SK-MEL-5 (cell line): ENCODE measurements at regions not wholly inside any gene's neighbourhood (a gene's known extent, or its start where the extent isn't known, plus 50 kb on each side); places are given as distances from the start of the nearest gene placed in this dataset.
"Not testable (repeated sequence)": the region's sequence is repeated elsewhere in the genome, so short reads cannot be mapped to it uniquely, and the experiment has no call there.

Experiments used
- DNase-seq: peaks from one replicate; pipeline ENCODE4 v3.0.0-alpha.2; 2016; ENCODE audit warnings: low read depth, low spot score
- in situ Hi-C: cut with HindIII; loops from 2 replicates; pipeline ENCODE4 v1.10.0; 2016; ENCODE audit warnings: low sequenced_read_pairs, high pct_unique_total_duplicates, low pct_unique_long_range_greater_than_20kb

- in situ Hi-C loops = no loop called here
- no peak for DNase-seq
Observed at GRCh38 chr4:107562316-107562715, 157.7 kb downstream of the PAPSS1 start.

DNA sequence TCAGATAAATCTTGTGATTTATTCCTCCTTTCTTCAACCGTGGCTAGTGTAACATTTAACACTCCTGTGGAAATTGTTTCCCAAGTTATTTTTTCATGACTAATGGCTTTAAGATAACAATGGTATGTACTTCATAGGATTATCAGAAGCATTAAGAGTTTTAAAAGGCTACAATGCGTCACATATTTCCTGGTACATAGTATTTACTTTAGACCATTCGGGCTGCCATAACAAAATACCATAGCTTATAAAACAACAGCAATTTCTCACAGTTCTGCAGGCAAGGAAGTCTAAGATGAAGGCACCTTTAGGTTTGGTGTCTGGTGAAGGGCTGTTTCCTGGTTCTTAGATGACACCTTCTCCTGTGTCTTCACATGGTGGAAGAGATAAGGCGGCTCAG is 158.6 kb downstream of the PAPSS1 start:
- in situ Hi-C loops = no loop called here
- DNase-seq = no peak

- in situ Hi-C loops = no loop called here
- DNase-seq = no peak
Observed at GRCh38 chr4:107559653-107560052, 160.4 kb downstream of the PAPSS1 start.

DNA sequence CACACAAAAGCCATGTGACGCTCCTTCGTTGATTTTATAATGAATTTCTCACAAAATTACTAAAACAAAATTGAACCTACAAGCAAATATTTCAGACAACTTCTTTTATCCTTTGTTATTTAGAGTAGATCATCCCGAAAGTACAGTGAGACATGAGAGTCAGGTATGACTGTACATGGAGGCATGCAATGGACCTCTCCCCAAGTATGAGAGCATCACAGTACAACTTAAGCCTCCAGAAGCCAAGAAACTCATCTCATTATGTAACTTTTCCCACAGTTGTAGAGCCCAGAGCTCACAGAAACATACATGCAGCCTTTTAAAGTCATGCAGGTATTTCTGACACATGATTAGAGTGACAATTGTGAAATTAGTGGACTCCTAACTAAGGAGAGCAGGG is 167.7 kb downstream of the PAPSS1 start:
- in situ Hi-C loops = no loop called here

GRCh38 chr4:107548211-107548905 is 171.7 kb downstream of the PAPSS1 start:
- in situ Hi-C loops = no loop called here
- DNase-seq = no peak

More for the DNA sequence above, 167.7 kb downstream of the PAPSS1 start:
- DNase-seq = no peak

- no peak for DNase-seq
- in situ Hi-C loops = no loop called here
Observed at GRCh38 chr4:107546638-107547037, 173.4 kb downstream of the PAPSS1 start.

- in situ Hi-C loops = no loop called here
- no peak for DNase-seq
Observed at GRCh38 chr4:107541511-107541910, 178.5 kb downstream of the PAPSS1 start.

- in situ Hi-C loops = no loop called here
Observed at GRCh38 chr4:107531927-107532326, 188.1 kb downstream of the PAPSS1 start.

GRCh38 chr4:107520368-107520767 is 199.7 kb downstream of the PAPSS1 start:
- in situ Hi-C loops = no loop called here
- no peak for DNase-seq

More at GRCh38 chr4:107531927-107532326, 188.1 kb downstream of the PAPSS1 start:
- DNase-seq = no peak

DNA sequence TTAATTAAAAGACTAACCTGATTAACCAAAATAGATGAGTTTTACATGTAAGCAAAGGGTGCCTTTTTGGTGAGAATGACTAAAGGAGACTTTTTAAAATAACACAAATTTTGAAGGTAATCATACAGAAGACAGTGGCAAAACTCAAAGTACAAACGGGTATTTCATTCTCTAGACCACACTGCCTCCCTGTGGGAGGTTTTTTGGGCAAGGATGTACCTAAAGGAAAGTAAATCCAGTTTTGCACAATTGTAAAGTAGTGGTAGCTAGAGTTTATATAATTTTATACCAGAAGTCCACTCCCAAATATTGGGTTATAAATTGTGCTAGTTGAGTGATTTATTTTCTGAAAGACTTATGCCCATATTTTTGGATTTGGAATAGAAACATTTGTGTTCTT is 201.0 kb downstream of the PAPSS1 start:
- peak; percentile 49 for DNase-seq
- in situ Hi-C loops = no loop called here

- in situ Hi-C loops = no loop called here
- no peak for DNase-seq
Observed at GRCh38 chr4:107518076-107518475, 202.0 kb downstream of the PAPSS1 start.

- no peak for DNase-seq
- in situ Hi-C loops = no loop called here
Observed at GRCh38 chr4:107512549-107512948, 207.5 kb downstream of the PAPSS1 start.

DNA sequence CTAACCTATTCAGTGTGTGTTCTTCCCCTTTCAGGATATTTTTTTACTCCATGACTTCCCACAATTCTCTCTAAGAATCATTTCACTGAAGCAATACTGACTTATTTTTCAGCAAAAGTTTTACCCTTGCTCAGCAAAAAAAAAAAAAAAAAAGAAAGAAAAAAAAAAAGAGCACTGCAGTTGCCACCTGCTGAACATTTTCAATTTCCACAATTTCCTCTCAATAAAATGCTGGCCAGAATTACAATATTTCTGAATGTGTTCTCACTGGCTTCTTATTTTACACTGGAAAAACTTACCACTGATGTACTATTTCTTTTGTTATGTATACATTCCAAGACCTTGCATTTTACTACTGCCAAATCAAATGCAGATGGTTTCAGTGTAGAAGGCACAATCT is 210.4 kb downstream of the PAPSS1 start:
- in situ Hi-C loops = no loop called here
- DNase-seq = no peak

- in situ Hi-C loops = no loop called here
- no peak for DNase-seq
Observed at GRCh38 chr4:107500551-107500950, 219.5 kb downstream of the PAPSS1 start.

GRCh38 chr4:107497054-107497453 is 223.0 kb downstream of the PAPSS1 start:
- in situ Hi-C loops = no loop called here
- DNase-seq = no peak

DNA sequence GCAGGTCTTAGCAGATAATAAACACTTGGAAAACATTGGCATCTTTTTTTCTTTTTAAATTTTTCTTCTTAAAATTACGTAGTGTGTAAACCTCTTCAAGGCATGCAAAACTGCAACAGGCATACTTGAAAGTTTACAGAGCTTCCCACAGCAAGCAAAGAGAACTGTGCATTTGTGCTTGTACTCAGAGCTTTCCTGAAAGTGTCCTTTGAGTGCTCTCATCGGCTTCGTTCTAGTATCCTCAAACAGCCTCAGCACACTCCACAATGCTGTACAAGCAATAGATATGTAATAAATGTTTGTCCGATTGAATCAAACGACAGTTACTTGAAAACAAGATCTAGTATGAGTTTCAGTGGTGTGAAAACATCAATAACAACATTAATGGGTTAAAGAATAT is 227.5 kb downstream of the PAPSS1 start:
- DNase-seq = no peak
- in situ Hi-C loops = no loop called here

DNA sequence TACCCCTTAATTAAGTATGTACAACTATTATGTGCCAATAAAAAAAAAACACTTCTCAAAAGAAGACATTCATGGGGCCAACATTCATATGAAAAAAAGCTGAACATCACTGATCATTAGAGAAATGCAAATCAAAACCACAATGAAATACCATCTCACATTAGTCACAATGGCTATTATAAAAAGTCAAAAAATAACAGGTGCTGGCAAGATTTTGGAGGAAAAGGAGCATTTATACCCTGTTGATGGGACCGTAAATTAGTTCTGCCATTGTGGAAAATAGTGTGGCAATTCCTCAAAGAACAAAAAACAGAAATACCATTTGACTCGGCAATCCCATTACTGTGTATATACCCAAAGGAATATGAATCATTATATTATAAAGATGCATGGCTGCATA is 229.9 kb downstream of the PAPSS1 start:
- no peak for DNase-seq
- in situ Hi-C loops = no loop called here

- in situ Hi-C loops = not testable (repeated sequence)
- peak; percentile 71 for DNase-seq
Observed at GRCh38 chr4:107483621-107484020, 236.4 kb downstream of the PAPSS1 start.

- in situ Hi-C loops = no loop called here
- DNase-seq = no peak
Observed at GRCh38 chr4:107482546-107482945, 237.5 kb downstream of the PAPSS1 start.
